ENCODE measurements at regions not wholly inside any gene's neighbourhood (a gene's known extent, or its start where the extent isn't known, plus 50 kb on each side); places are given as distances from the start of the nearest gene placed in this dataset.

GRCh38 chr10:43760514-43760913, 111.8 kb upstream of the ZNF32 start:
- DNase-seq (ENCODE audit: extremely low spot score, unreplicated experiment): no peak
- H3K27me3 Mint-ChIP-seq (ENCODE audit: unreplicated experiment): no peaks in the 10 kb centered on the region
- H3K27ac Mint-ChIP-seq (ENCODE audit: unreplicated experiment): no peak overlapping the region
- no peaks in the 10 kb centered on the region for H3K36me3 Mint-ChIP-seq (ENCODE audit: unreplicated experiment)
- peaks cover 4% of the 10 kb centered on the region for H3K9me3 Mint-ChIP-seq (ENCODE audit: unreplicated experiment)
- TF ChIP-seq, protein P1, sequence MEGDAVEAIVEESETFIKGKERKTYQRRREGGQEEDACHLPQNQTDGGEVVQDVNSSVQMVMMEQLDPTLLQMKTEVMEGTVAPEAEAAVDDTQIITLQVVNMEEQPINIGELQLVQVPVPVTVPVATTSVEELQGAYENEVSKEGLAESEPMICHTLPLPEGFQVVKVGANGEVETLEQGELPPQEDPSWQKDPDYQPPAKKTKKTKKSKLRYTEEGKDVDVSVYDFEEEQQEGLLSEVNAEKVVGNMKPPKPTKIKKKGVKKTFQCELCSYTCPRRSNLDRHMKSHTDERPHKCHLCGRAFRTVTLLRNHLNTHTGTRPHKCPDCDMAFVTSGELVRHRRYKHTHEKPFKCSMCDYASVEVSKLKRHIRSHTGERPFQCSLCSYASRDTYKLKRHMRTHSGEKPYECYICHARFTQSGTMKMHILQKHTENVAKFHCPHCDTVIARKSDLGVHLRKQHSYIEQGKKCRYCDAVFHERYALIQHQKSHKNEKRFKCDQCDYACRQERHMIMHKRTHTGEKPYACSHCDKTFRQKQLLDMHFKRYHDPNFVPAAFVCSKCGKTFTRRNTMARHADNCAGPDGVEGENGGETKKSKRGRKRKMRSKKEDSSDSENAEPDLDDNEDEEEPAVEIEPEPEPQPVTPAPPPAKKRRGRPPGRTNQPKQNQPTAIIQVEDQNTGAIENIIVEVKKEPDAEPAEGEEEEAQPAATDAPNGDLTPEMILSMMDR (IDR thresholded peaks at IDR 0.05): no peak
- no peak overlapping the region for H3K4me3 Mint-ChIP-seq (ENCODE audit: unreplicated experiment)
- peaks cover 16% of the 10 kb centered on the region for H3K4me1 Mint-ChIP-seq (ENCODE audit: unreplicated experiment)

DNA sequence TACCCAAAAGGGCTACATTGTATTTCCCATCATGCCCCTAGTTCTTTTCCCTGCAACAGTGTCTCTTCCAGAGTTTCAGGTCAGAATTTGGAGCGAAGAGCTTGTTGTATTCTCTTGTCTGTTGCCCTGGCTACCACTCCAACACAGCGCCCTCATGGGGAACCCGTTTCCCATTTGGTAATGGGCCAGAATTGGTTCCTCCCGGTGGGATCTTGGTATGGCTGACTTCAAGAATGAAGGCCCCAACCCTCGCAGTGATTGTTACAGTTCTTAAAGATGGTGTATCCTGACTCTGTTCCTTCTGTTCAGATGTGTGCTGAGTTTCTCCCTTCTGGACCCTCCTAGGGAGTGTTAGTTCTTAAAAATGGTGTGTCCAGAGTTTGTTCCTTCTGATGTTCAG, 110.5 kb upstream of the ZNF32 start:
- H3K9me3 Mint-ChIP-seq (ENCODE audit: unreplicated experiment): peaks cover 14% of the 10 kb centered on the region
- no peak overlapping the region for H3K27ac Mint-ChIP-seq (ENCODE audit: unreplicated experiment)

DNA sequence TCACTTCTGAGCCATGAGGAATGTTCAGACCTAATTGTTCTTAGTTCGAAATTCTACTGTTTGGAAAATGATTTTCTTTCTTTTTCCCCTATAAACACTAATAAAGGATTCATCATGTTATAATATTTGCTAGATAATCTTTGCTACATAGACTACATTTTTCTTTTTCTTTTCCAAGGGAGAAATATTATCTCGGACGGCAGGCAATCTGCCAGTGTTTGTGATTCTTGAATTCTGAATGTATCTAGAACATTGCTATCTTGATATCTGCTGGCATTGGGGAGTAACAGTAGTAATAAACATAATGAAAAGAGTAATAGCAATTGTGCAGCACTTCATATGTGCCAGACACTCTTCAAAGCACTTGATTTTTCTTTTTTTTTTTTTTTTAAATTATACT, 107.7 kb upstream of the ZNF32 start:
- Mint-ChIP-seq H3K4me3 (ENCODE audit: unreplicated experiment) (no peak overlapping the region), H3K9me3 (ENCODE audit: unreplicated experiment) (peaks cover 14% of the 10 kb centered on the region), H3K4me1 (ENCODE audit: unreplicated experiment) (peaks cover 17% of the 10 kb centered on the region), H3K36me3 (ENCODE audit: unreplicated experiment) (no peaks in the 10 kb centered on the region), H3K27ac (ENCODE audit: unreplicated experiment) (no peak overlapping the region), H3K27me3 (ENCODE audit: unreplicated experiment) (no peaks in the 10 kb centered on the region)
- TF ChIP-seq, protein P1 (IDR thresholded peaks at IDR 0.05): no peak
- DNase-seq (ENCODE audit: extremely low spot score, unreplicated experiment): no peak

More for the DNA sequence above, 110.5 kb upstream of the ZNF32 start:
- Mint-ChIP-seq H3K4me1 (ENCODE audit: unreplicated experiment) (peaks cover 17% of the 10 kb centered on the region), H3K4me3 (ENCODE audit: unreplicated experiment) (no peak overlapping the region), H3K36me3 (ENCODE audit: unreplicated experiment) (no peaks in the 10 kb centered on the region), H3K27me3 (ENCODE audit: unreplicated experiment) (no peaks in the 10 kb centered on the region)
- TF ChIP-seq, protein P1 (IDR thresholded peaks at IDR 0.05): no peak
- no peak for DNase-seq (ENCODE audit: extremely low spot score, unreplicated experiment)

DNA sequence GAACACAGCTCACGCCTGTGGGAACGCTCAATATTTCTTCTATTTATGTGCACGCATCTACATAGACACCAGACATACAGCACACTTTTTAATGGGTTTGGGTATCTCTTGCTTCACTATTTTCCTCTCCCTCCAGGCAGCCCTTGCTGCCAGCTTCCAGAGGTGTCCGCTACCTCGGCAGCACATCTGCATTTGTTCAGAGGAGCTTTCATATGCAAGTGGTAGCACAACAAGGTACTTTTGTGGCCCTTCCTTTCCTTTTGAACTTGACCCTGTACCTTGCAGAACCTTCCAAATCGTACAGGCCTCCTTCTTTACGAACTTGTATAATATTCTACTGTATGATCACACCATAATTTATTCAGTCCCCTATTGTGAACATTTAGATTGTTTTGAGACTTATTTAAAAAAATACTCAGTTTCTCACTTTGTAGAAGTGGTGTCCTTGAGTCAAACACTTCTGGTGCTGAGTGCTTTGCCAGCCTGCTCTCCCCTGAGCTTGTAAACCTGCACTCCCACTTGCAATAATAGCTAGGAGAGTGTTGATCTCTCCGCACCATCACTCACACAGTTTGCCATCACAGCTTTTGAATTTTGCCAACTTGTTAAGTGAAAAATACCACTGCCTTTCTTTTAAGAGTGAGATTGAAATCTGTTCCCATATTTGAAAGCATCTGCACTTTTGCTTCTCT, 106.0 kb upstream of the ZNF32 start:
- Mint-ChIP-seq H3K9me3 (ENCODE audit: unreplicated experiment) (peaks cover 14% of the 10 kb centered on the region), H3K4me3 (ENCODE audit: unreplicated experiment) (no peak overlapping the region), H3K4me1 (ENCODE audit: unreplicated experiment) (peaks cover 15% of the 10 kb centered on the region)

GRCh38 chr10:43753397-43754061, 104.8 kb upstream of the ZNF32 start:
- no peak for DNase-seq (ENCODE audit: extremely low spot score, unreplicated experiment)
- H3K27me3 Mint-ChIP-seq (ENCODE audit: unreplicated experiment): peaks cover 10% of the 10 kb centered on the region
- no peak overlapping the region for H3K27ac Mint-ChIP-seq (ENCODE audit: unreplicated experiment)
- no peak overlapping the region for H3K4me3 Mint-ChIP-seq (ENCODE audit: unreplicated experiment)
- peaks cover 15% of the 10 kb centered on the region for H3K4me1 Mint-ChIP-seq (ENCODE audit: unreplicated experiment)
- TF ChIP-seq, protein P1 (IDR thresholded peaks at IDR 0.05): no peak
- H3K36me3 Mint-ChIP-seq (ENCODE audit: unreplicated experiment): no peaks in the 10 kb centered on the region
- H3K9me3 Mint-ChIP-seq (ENCODE audit: unreplicated experiment): peaks cover 10% of the 10 kb centered on the region

More for the DNA sequence above, 106.0 kb upstream of the ZNF32 start:
- no peak for DNase-seq (ENCODE audit: extremely low spot score, unreplicated experiment)
- Mint-ChIP-seq H3K27me3 (ENCODE audit: unreplicated experiment) (peaks cover under 1% of the 10 kb centered on the region), H3K27ac (ENCODE audit: unreplicated experiment) (no peak overlapping the region), H3K36me3 (ENCODE audit: unreplicated experiment) (no peaks in the 10 kb centered on the region)
- TF ChIP-seq, protein P1 (IDR thresholded peaks at IDR 0.05): no peak

Data from osteocyte (in vitro differentiated cells).